Suprapubic skin (tissue), 4 donors: ENCODE measurements at regions not wholly inside any gene's neighbourhood (a gene's known extent, or its start where the extent isn't known, plus 50 kb on each side); places are given as distances from the start of the nearest gene placed in this dataset.

Experiments
- DNase-seq, 2 donors: peaks; one replicate each; pipeline ENCODE4 v3.0.0-alpha.2; 2019; ENCODE audit warnings: low spot score in 2 of 2
- H3K27ac ChIP-seq: fragments of 200-600 bp; sonication (generic); one replicate; pipeline ENCODE4 v1.5.1; 2019
- H3K27me3 ChIP-seq: fragments of 200-600 bp; sonication (generic); one replicate; pipeline ENCODE4 v1.5.1; 2019
- H3K36me3 ChIP-seq: fragments of 200-600 bp; sonication (generic); one replicate; pipeline ENCODE4 v1.5.1; 2019
- H3K4me1 ChIP-seq: fragments of 200-600 bp; sonication (generic); one replicate; pipeline ENCODE4 v1.5.1; 2019
- H3K4me3 ChIP-seq: fragments of 200-600 bp; sonication (generic); one replicate; pipeline ENCODE4 v1.5.1; 2019; ENCODE audit warnings: mild to moderate bottlenecking
- H3K9me3 ChIP-seq: fragments of 200-600 bp; sonication (generic); one replicate; pipeline ENCODE4 v1.5.1; 2019
- CTCF ChIP-seq, 2 donors: fragments of 200-600 bp in 1 of 2; fragments of 450-650 bp in 1 of 2; sonication (generic) in 1 of 2; IDR thresholded peaks; one replicate each; pipeline ENCODE4 v1.5.1; 2016 to 2019; ENCODE audit warnings: antibody characterized with exemption in 2 of 2, mild to moderate bottlenecking in 1 of 2, moderate library complexity in 1 of 2
- EP300 ChIP-seq: sonication (generic); formaldehyde crosslinking; IDR thresholded peaks from one replicate; pipeline ENCODE4 v1.6.1; 2017; ENCODE audit warnings: antibody characterized with exemption
- POLR2A ChIP-seq, 2 donors: fragments of 450-650 bp; IDR thresholded peaks; one replicate each; pipeline ENCODE4 v1.6.1; 2017; ENCODE audit warnings: antibody characterized with exemption in 2 of 2, mild to moderate bottlenecking in 2 of 2, moderate library complexity in 2 of 2
- POLR2AphosphoS5 ChIP-seq, 3 donors: sonication (generic); formaldehyde crosslinking; IDR thresholded peaks; one replicate each; pipeline ENCODE4 v1.6.1; 2017; ENCODE audit warnings: antibody characterized with exemption in 3 of 3
- WGBS: methylation state at CpG from one replicate; pipeline ENCODE4 v1.1.5; 2018; 5-methylcytosine and 5-hydroxymethylcytosine counted together

- no peak overlapping the region for H3K27ac ChIP-seq
- no peaks in the 10 kb centered on the region for H3K4me1 ChIP-seq
- TF ChIP-seq POLR2AphosphoS5 (IDR thresholded peaks at IDR 0.05) (no peak), POLR2A (IDR thresholded peaks at IDR 0.05) (no peak), EP300 (no peak), CTCF (IDR thresholded peaks at IDR 0.05) (no peak)
- no peaks in the 10 kb centered on the region for H3K27me3 ChIP-seq
- DNase-seq, result no peak
- H3K9me3 ChIP-seq, result no peaks in the 10 kb centered on the region
- 51% methylated on average over 4 of the region's 4 CpGs for WGBS
- no peaks in the 10 kb centered on the region for H3K36me3 ChIP-seq
- no peak overlapping the region for H3K4me3 ChIP-seq
Measured at GRCh38 chr7:19537942-19538401, 170.9 kb downstream of the POLR1F start.

GRCh38 chr7:19533266-19533665, 175.6 kb downstream of the POLR1F start:
- Histone ChIP-seq H3K9me3 (no peaks in the 10 kb centered on the region), H3K4me1 (no peaks in the 10 kb centered on the region), H3K27me3 (no peaks in the 10 kb centered on the region), H3K27ac (no peak overlapping the region), H3K36me3 (no peaks in the 10 kb centered on the region), H3K4me3 (no peak overlapping the region)
- DNase-seq, result no peak
- TF ChIP-seq CTCF (IDR thresholded peaks at IDR 0.05), result no peak
- TF ChIP-seq POLR2AphosphoS5 (IDR thresholded peaks at IDR 0.05), result no peak
- TF ChIP-seq EP300, result no peak
- TF ChIP-seq POLR2A (IDR thresholded peaks at IDR 0.05), result no peak
- WGBS, result 92% methylated on average over 1 of the region's 1 CpG

- Histone ChIP-seq H3K27ac (no peak overlapping the region), H3K36me3 (no peaks in the 10 kb centered on the region), H3K4me3 (no peak overlapping the region), H3K4me1 (no peaks in the 10 kb centered on the region), H3K27me3 (no peaks in the 10 kb centered on the region), H3K9me3 (no peaks in the 10 kb centered on the region)
- WGBS, result 82% methylated on average over 3 of the region's 3 CpGs
- DNase-seq, result no peak
- TF ChIP-seq CTCF (IDR thresholded peaks at IDR 0.05) (no peak), POLR2A (IDR thresholded peaks at IDR 0.05) (no peak), POLR2AphosphoS5 (IDR thresholded peaks at IDR 0.05) (no peak), EP300 (no peak)
Measured at GRCh38 chr7:19530852-19531251, 178.0 kb downstream of the POLR1F start.

GRCh38 chr7:19530261-19530660, 178.6 kb downstream of the POLR1F start:
- H3K9me3 ChIP-seq, result no peaks in the 10 kb centered on the region
- no peaks in the 10 kb centered on the region for H3K27me3 ChIP-seq
- TF ChIP-seq CTCF (IDR thresholded peaks at IDR 0.05), result no peak
- TF ChIP-seq POLR2A (IDR thresholded peaks at IDR 0.05), result no peak
- TF ChIP-seq EP300, result no peak
- no peak for TF ChIP-seq POLR2AphosphoS5 (IDR thresholded peaks at IDR 0.05)
- H3K27ac ChIP-seq, result no peak overlapping the region
- H3K4me1 ChIP-seq, result no peaks in the 10 kb centered on the region
- no peak overlapping the region for H3K4me3 ChIP-seq
- H3K36me3 ChIP-seq, result no peaks in the 10 kb centered on the region
- no peak for DNase-seq

GRCh38 chr7:19526639-19527038, 182.2 kb downstream of the POLR1F start:
- Histone ChIP-seq H3K4me1 (no peaks in the 10 kb centered on the region), H3K27ac (no peak overlapping the region), H3K9me3 (no peaks in the 10 kb centered on the region), H3K4me3 (no peak overlapping the region), H3K27me3 (no peaks in the 10 kb centered on the region), H3K36me3 (no peaks in the 10 kb centered on the region)
- DNase-seq, result no peak
- no peak for TF ChIP-seq CTCF (IDR thresholded peaks at IDR 0.05)
- no peak for TF ChIP-seq POLR2A (IDR thresholded peaks at IDR 0.05)
- no peak for TF ChIP-seq EP300
- TF ChIP-seq POLR2AphosphoS5 (IDR thresholded peaks at IDR 0.05), result no peak
- WGBS, result 26% methylated on average over 2 of the region's 2 CpGs
